Right cardiac atrium (tissue), 5 donors: ENCODE measurements at regions not wholly inside any gene's neighbourhood (a gene's known extent, or its start where the extent isn't known, plus 50 kb on each side); places are given as distances from the start of the nearest gene placed in this dataset.

Source experiments
- ATAC-seq, 2 donors: fragments of 200-7000 bp; cut with Tn5 transposase; one replicate each; pipeline versions ENCODE4 v1.8.0 to v1.9.1; 2020; ENCODE audit warnings: moderate library complexity in 2 of 2, mild to moderate bottlenecking in 1 of 2
- DNase-seq, 3 donors: peaks; one replicate each; pipeline ENCODE4 v3.0.0-alpha.2; 2020
- H3K27ac ChIP-seq: one replicate; pipeline ENCODE4 v1.5.1; 2013; ENCODE audit warnings: mild to moderate bottlenecking, low read length, control low read depth, moderate library complexity
- H3K27me3 ChIP-seq: one replicate; pipeline ENCODE4 v1.6.1; 2013; ENCODE audit not compliant: control insufficient read depth, insufficient read depth
- H3K4me1 ChIP-seq: one replicate; pipeline ENCODE4 v1.6.1; 2013; ENCODE audit warnings: low read length; ENCODE audit not compliant: control insufficient read depth, insufficient read depth
- H3K4me3 ChIP-seq: one replicate; pipeline ENCODE4 v1.5.1; 2013; ENCODE audit warnings: low read length, control low read depth
- H3K9me3 ChIP-seq: one replicate; pipeline ENCODE4 v1.6.1; 2013; ENCODE audit warnings: low read length; ENCODE audit not compliant: control insufficient read depth
- WGBS: extraction: QIAGEN DNeasy Blood & Tissue Kit; methylation state at CpG from one replicate; pipeline ENCODE4 v1.1.7; 2013; 5-methylcytosine and 5-hydroxymethylcytosine counted together
- intact Hi-C, 4 donors: fragments of 100-400 bp; cut with DNase I; formaldehyde crosslinking; loops; one replicate each; pipeline versions ENCODE4 v1.11.0 to v1.14.0; 2022 to 2023
- donor health status: healthy with polysubstance abuse.
- donor health status: DM: no; HTN: yes; CAD: no.
- donor health status: DM: no; HTN: no; CAD: no.
- donor health status: DM: no; HTN: yes; CAD: no; lungs with severe emphysema.
- donor health status: DM: yes; HTN: yes; CAD: no.

GRCh38 chr17:74147966-74148365, 55.5 kb upstream of the RPL38 start:
- H3K9me3 ChIP-seq = peaks cover 2% of the 10 kb centered on the region
- DNase-seq (no peak), ATAC-seq (no peak)
- no peaks in the 10 kb centered on the region for H3K27me3 ChIP-seq
- H3K27ac ChIP-seq = no peak overlapping the region
- H3K4me3 ChIP-seq = no peak overlapping the region
- H3K4me1 ChIP-seq = no peaks in the 10 kb centered on the region
- intact Hi-C loops = no loop called here
- WGBS = 63% methylated on average over 4 of the region's 4 CpGs

- no peaks in the 10 kb centered on the region for H3K27me3 ChIP-seq
Observed at GRCh38 chr17:74148446-74148845, 55.0 kb upstream of the RPL38 start.

GRCh38 chr17:74148901-74149596, 54.4 kb upstream of the RPL38 start:
- H3K27ac ChIP-seq = no peak overlapping the region
- no peak for ATAC-seq
- no peaks in the 10 kb centered on the region for H3K4me1 ChIP-seq
- H3K4me3 ChIP-seq = no peak overlapping the region
- no peaks in the 10 kb centered on the region for H3K27me3 ChIP-seq
- no peak for DNase-seq
- intact Hi-C loops = no loop called here
- no peaks in the 10 kb centered on the region for H3K9me3 ChIP-seq
- 91% methylated on average over 7 of the region's 7 CpGs for WGBS

More at GRCh38 chr17:74148446-74148845, 55.0 kb upstream of the RPL38 start:
- Histone ChIP-seq H3K4me1 (no peaks in the 10 kb centered on the region), H3K4me3 (no peak overlapping the region), H3K27ac (no peak overlapping the region), H3K9me3 (peaks cover 2% of the 10 kb centered on the region)
- ATAC-seq (no peak), DNase-seq (no peak)
- intact Hi-C loops = no loop called here
- 82% methylated on average over 4 of the region's 4 CpGs for WGBS

- Histone ChIP-seq H3K27ac (no peak overlapping the region), H3K4me1 (no peaks in the 10 kb centered on the region), H3K27me3 (no peaks in the 10 kb centered on the region), H3K4me3 (no peak overlapping the region), H3K9me3 (no peaks in the 10 kb centered on the region)
- ATAC-seq = no peak
- no peak for DNase-seq
- intact Hi-C loops = no loop called here
- 73% methylated on average over 13 of the region's 13 CpGs for WGBS
Observed at GRCh38 chr17:74149597-74150427, 53.7 kb upstream of the RPL38 start.

GRCh38 chr17:74150428-74151025, 53.0 kb upstream of the RPL38 start:
- ATAC-seq (no peak), DNase-seq (no peak)
- H3K4me1 ChIP-seq = no peaks in the 10 kb centered on the region
- H3K27me3 ChIP-seq = no peaks in the 10 kb centered on the region
- H3K27ac ChIP-seq = no peak overlapping the region
- intact Hi-C loops = no loop called here
- H3K9me3 ChIP-seq = no peaks in the 10 kb centered on the region
- 61% methylated on average over 14 of the region's 14 CpGs for WGBS
- H3K4me3 ChIP-seq = no peak overlapping the region

- H3K9me3 ChIP-seq = no peaks in the 10 kb centered on the region
- H3K27me3 ChIP-seq = no peaks in the 10 kb centered on the region
- no peak overlapping the region for H3K4me3 ChIP-seq
- H3K27ac ChIP-seq = no peak overlapping the region
- H3K4me1 ChIP-seq = no peaks in the 10 kb centered on the region
- no peak for ATAC-seq
- WGBS = 81% methylated on average over 18 of the region's 18 CpGs
- no peak for DNase-seq
- intact Hi-C loops = no loop called here
Observed at GRCh38 chr17:74151551-74152315, 51.7 kb upstream of the RPL38 start.

GRCh38 chr17:74152591-74153455, 50.7 kb upstream of the RPL38 start:
- WGBS = 50% methylated on average over 12 of the region's 12 CpGs
- Histone ChIP-seq H3K27me3 (no peaks in the 10 kb centered on the region), H3K9me3 (no peaks in the 10 kb centered on the region), H3K4me3 (no peak overlapping the region), H3K27ac (no peak overlapping the region), H3K4me1 (no peaks in the 10 kb centered on the region)
- ATAC-seq (no peak), DNase-seq (no peak)
- intact Hi-C loops = no loop called here

GRCh38 chr17:74153456-74153810, 50.0 kb upstream of the RPL38 start:
- WGBS = 81% methylated on average over 4 of the region's 4 CpGs
- no peaks in the 10 kb centered on the region for H3K9me3 ChIP-seq
- intact Hi-C loops = no loop called here
- H3K27ac ChIP-seq = no peak overlapping the region
- no peaks in the 10 kb centered on the region for H3K4me1 ChIP-seq
- DNase-seq (no peak), ATAC-seq (no peak)
- no peaks in the 10 kb centered on the region for H3K27me3 ChIP-seq
- no peak overlapping the region for H3K4me3 ChIP-seq
